Parathyroid adenoma (tissue), 2 donors: ENCODE measurements at regions not wholly inside any gene's neighbourhood (a gene's known extent, or its start where the extent isn't known, plus 50 kb on each side); places are given as distances from the start of the nearest gene placed in this dataset.

Experiments
- H2AFZ ChIP-seq: fragments of 300-600 bp; sonication (generic); one replicate; pipeline ENCODE4 v1.7.0; 2017; ENCODE audit warnings: antibody characterized with exemption, mild to moderate bottlenecking
- H3K27ac ChIP-seq: fragments of 300-600 bp; sonication (generic); one replicate; pipeline ENCODE4 v1.7.0; 2017
- H3K27me3 ChIP-seq: fragments of 300-600 bp; sonication (generic); one replicate; pipeline ENCODE4 v1.7.0; 2017; ENCODE audit warnings: low read length; ENCODE audit not compliant: control insufficient read depth, insufficient read depth
- H3K36me3 ChIP-seq: fragments of 300-600 bp; sonication (generic); one replicate; pipeline ENCODE4 v1.7.0; 2017; ENCODE audit warnings: low read length; ENCODE audit not compliant: control insufficient read depth, insufficient read depth
- H3K4me1 ChIP-seq: fragments of 300-600 bp; sonication (generic); one replicate; pipeline ENCODE4 v1.7.0; 2017; ENCODE audit warnings: control low read depth
- H3K4me2 ChIP-seq: fragments of 300-600 bp; sonication (generic); one replicate; pipeline ENCODE4 v1.7.0; 2017; ENCODE audit warnings: low read length
- H3K4me3 ChIP-seq: fragments of 300-600 bp; sonication (generic); one replicate; pipeline ENCODE4 v1.7.0; 2017; ENCODE audit warnings: low read depth, low read length
- H3K79me2 ChIP-seq: fragments of 300-600 bp; sonication (generic); one replicate; pipeline ENCODE4 v1.7.0; 2017; ENCODE audit warnings: control low read depth
- H3K9ac ChIP-seq: fragments of 300-600 bp; sonication (generic); one replicate; pipeline ENCODE4 v1.7.0; 2017; ENCODE audit warnings: mild to moderate bottlenecking
- H3K9me3 ChIP-seq: fragments of 300-600 bp; sonication (generic); one replicate; pipeline ENCODE4 v1.7.0; 2017; ENCODE audit warnings: low read length; ENCODE audit not compliant: control insufficient read depth
- TF ChIP-seq, protein P1 (sequence below): fragments of 300-600 bp; sonication (generic); IDR thresholded peaks from one replicate; pipeline ENCODE4 v1.7.0; 2017; ENCODE audit warnings: antibody characterized with exemption, mild to moderate bottlenecking
- donor health status: primary hyperparathyroidism.

DNA sequence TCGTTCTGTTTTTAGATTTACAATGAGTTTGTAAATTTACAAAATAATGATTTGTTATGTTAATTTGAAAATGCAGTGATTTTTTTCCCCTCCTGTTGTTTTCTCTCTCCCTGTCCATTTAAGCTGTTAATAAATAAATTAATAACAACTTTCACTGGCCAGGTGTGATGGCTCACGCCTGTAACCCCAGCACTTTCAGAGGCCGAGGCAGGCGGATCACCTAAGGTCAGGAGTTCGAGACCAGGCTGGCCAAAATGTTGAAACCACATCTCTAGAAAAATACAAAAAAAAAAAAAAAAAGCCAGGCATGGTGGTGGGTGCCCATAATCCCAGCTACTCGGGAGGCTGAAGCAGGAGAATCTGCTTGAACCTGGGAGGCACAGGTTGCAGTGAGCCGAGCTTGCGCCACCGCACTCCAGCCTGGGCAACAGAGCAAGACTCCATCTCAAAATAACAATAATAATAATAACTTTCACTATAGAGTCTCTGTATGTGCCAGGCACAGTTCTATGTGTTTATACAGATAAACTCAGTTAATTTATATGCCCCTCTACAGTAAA is 229.2 kb upstream of the ARGLU1 start:
- no peak overlapping the region for H2AFZ ChIP-seq
- no peak overlapping the region for H3K4me2 ChIP-seq
- H3K4me3 ChIP-seq: no peak overlapping the region
- H3K9me3 ChIP-seq: no peaks in the 10 kb centered on the region
- H3K36me3 ChIP-seq: no peaks in the 10 kb centered on the region
- H3K79me2 ChIP-seq: no peaks in the 10 kb centered on the region
- H3K27ac ChIP-seq: no peak overlapping the region
- H3K27me3 ChIP-seq: no peaks in the 10 kb centered on the region
- no peak overlapping the region for H3K9ac ChIP-seq
- TF ChIP-seq, protein P1, sequence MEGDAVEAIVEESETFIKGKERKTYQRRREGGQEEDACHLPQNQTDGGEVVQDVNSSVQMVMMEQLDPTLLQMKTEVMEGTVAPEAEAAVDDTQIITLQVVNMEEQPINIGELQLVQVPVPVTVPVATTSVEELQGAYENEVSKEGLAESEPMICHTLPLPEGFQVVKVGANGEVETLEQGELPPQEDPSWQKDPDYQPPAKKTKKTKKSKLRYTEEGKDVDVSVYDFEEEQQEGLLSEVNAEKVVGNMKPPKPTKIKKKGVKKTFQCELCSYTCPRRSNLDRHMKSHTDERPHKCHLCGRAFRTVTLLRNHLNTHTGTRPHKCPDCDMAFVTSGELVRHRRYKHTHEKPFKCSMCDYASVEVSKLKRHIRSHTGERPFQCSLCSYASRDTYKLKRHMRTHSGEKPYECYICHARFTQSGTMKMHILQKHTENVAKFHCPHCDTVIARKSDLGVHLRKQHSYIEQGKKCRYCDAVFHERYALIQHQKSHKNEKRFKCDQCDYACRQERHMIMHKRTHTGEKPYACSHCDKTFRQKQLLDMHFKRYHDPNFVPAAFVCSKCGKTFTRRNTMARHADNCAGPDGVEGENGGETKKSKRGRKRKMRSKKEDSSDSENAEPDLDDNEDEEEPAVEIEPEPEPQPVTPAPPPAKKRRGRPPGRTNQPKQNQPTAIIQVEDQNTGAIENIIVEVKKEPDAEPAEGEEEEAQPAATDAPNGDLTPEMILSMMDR: no peak
- no peaks in the 10 kb centered on the region for H3K4me1 ChIP-seq

DNA sequence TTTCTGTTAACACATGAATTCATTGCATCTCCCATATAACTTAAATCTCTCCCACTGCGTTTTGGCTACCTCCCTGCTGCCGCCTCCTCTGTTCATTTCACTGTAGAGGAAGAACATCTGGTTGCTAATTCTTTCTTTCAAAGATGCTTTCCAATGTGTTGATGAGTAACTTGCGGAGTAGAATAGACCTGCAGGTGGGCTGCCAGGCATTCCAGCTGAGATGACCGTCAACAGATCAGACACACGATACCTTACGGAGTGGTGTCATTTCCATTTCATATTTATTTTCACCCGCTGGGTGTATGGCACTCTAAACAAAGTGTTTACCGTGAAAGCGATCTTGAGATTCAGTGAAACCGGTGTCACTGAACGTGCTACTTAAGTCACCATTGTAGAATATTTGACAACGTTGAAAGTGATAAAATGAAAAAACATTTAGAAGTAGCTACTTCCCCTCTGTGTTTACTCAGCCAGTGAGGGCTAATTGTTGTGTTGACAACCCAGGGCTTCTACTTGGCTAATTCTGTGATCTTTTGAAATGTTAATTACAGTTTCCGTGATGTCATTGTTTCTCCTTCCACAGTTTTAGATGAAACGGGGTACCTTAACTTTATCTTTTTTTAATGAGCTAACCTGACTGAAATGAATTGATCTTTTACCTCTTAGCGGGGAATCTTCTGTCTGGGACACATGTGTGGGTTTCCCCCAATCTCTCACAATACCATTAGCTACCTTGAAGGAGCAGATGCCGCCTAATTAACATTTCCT is 228.5 kb upstream of the ARGLU1 start:
- Histone ChIP-seq H2AFZ (no peak overlapping the region), H3K4me2 (no peak overlapping the region), H3K4me3 (no peak overlapping the region), H3K79me2 (no peaks in the 10 kb centered on the region), H3K9me3 (no peaks in the 10 kb centered on the region), H3K9ac (no peak overlapping the region), H3K36me3 (no peaks in the 10 kb centered on the region), H3K27me3 (no peaks in the 10 kb centered on the region), H3K4me1 (no peaks in the 10 kb centered on the region), H3K27ac (no peak overlapping the region)
- TF ChIP-seq, protein P1: no peak

DNA sequence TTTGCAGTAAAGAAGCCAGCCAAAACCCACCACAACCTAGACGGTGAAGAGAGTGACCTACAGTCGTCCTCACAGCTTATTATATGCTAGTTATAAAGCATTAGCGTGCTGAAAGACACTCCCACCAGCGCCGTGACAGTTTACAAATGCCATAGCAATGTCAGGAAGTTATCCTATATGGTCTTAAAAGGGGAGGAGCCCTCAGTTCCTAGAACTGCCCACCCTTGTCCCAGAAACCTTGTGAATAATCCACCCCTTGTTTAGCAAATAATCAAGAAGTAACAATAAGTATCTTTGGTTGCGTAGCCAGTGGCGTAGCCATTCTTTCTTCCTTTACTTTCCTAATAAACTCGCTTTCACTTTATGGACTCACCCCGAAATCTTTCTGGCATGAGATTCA is 227.9 kb upstream of the ARGLU1 start:
- no peaks in the 10 kb centered on the region for H3K79me2 ChIP-seq
- no peaks in the 10 kb centered on the region for H3K27me3 ChIP-seq
- H2AFZ ChIP-seq: no peak overlapping the region
- H3K27ac ChIP-seq: no peak overlapping the region
- H3K9me3 ChIP-seq: no peaks in the 10 kb centered on the region
- H3K4me1 ChIP-seq: no peaks in the 10 kb centered on the region
- TF ChIP-seq, protein P1: no peak
- H3K4me3 ChIP-seq: no peak overlapping the region
- H3K36me3 ChIP-seq: no peaks in the 10 kb centered on the region
- H3K9ac ChIP-seq: no peak overlapping the region
- H3K4me2 ChIP-seq: no peak overlapping the region

- Histone ChIP-seq H3K36me3 (no peaks in the 10 kb centered on the region), H3K4me2 (no peak overlapping the region), H3K4me3 (no peak overlapping the region), H3K9ac (no peak overlapping the region), H3K4me1 (no peaks in the 10 kb centered on the region), H3K27ac (no peak overlapping the region), H3K27me3 (no peaks in the 10 kb centered on the region), H2AFZ (no peak overlapping the region), H3K9me3 (no peaks in the 10 kb centered on the region), H3K79me2 (no peaks in the 10 kb centered on the region)
- TF ChIP-seq, protein P1: no peak
Observed at GRCh38 chr13:106794117-106794516, 226.2 kb upstream of the ARGLU1 start.

GRCh38 chr13:106789911-106790310 is 222.0 kb upstream of the ARGLU1 start:
- Histone ChIP-seq H3K9ac (no peak overlapping the region), H3K27me3 (no peaks in the 10 kb centered on the region), H3K4me1 (no peaks in the 10 kb centered on the region), H3K36me3 (no peaks in the 10 kb centered on the region), H3K79me2 (no peaks in the 10 kb centered on the region), H2AFZ (no peak overlapping the region), H3K27ac (no peak overlapping the region), H3K9me3 (no peaks in the 10 kb centered on the region), H3K4me3 (no peak overlapping the region), H3K4me2 (no peak overlapping the region)
- TF ChIP-seq, protein P1: no peak
